Stimulated activated CD4-positive, alpha-beta T cell treated with anti-CD3 and anti-CD28 coated beads, Interleukin-2, amount 100 ng/mL, for 48 hours (primary cell): ENCODE measurements at regions not wholly inside any gene's neighbourhood (a gene's known extent, or its start where the extent isn't known, plus 50 kb on each side); places are given as distances from the start of the nearest gene placed in this dataset.
"Not testable (repeated sequence)": the region's sequence is repeated elsewhere in the genome, so short reads cannot be mapped to it uniquely, and the experiment has no call there.

Experiments used
- DNase-seq, 2 donors: peaks; one replicate each; pipeline ENCODE4 v3.0.0-alpha.2; 2020

DNA sequence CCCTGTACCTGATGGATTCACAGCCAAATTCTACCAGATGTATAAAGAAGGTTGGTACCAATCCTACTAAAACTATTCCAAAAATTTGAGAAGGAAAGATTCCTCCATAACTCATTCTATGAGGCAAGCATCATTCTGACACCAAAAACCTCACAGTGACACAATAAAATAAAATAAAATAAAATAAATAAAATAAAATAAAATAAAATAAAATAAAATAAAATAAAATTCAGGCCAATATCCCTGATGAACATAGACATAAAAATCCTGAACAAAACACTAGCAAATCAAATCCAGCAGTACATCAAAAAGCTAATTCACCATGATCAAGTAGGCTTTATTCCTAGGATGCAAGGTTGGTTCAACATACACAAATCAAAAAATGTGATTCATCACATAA is 108.1 kb downstream of the PROX1 start:
- not testable (repeated sequence) for DNase-seq

DNA sequence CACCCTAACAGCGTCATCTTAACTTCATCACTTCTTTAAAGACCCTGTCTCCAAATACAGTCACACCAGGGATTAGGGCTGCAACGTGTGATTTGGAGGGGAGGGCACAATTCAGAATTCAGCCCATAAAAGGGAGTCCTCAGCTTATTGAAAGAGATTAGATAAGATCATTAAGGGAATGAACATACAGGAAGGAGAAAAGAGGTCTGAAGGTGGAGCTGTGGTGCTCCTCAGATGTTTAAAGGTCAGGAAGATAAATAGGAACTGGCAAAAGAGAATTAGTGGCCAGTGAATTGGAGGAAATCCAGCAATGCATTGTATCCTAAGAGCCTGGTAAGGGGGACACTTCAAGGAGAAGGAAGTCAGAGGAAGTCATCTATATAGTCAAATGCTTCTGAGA is 113.5 kb downstream of the PROX1 start:
- DNase-seq = no peak

DNA sequence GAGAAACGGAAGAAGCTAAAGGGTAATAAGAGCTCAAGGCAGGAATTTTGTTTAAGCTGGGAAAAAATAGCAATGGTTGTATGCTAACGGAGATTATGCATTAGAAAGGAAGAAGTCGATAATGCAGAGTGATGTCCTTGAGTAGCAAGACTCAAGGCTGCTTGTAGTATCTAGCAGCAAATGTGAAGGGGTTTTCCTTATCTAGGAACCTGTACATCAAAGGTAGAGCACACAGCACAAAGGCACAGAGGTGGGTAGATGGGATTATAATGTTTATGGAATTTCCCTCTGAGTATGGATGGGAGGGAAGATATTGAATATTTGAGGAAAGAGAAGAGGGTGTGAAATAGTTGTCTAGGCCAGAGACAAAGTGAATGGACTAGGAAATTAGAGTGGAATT is 114.1 kb downstream of the PROX1 start:
- DNase-seq = no peak

DNA sequence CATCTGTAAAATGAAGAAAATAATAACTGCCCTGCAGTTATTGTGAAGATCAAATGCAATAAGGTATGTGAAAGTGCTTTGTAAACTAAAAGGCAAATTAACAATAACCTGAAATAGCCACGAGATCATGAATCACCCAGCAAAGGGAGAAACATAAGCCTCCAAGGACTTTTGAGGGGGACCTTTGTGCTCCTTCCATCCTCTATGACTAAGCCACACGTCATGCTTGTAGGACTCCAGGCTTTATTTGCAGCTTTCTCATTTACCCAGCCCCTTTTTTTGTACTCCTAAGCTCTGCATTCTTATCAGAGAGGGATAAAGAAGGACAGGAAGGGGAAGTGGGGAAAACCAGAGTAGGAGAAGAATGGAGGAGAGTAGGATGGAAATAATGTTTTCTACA is 115.1 kb downstream of the PROX1 start:
- no peak for DNase-seq

DNA sequence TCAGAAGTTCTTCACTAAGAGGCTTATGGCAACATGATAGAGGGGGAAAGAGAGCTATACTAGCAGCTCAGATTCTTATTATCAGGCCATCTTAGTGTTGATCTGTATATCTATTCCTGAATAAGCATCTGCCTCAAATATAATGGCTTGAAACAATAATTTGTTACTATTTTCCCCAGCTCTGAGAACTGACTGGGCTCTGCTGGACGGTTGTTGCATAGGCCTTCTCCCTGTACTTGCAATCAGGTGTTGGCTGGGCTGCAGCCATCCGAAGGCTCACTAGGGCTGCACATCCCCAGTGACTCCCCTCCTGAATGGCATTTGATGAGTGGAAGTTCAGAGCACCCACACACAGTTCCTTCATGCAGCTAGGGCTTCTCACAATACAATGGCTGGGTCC is 116.0 kb downstream of the PROX1 start:
- no peak for DNase-seq

DNA sequence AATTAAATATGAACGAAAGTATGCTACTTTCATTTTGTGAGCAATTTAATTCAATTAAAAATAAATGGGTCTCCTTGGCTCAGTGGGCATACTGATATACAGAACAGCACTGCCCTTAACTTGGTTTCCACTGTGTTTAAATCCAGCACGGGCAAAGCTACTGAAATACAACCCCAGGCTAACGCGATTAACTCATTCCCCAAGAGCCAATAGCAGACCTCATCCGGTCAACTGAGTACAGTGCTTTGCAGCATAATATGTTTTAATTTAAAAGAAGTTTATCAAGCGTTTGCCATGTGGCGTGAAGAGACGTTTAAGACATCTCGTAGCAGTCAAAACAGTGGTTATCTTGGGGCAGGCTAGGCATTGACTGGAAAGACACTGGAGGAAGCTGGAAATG is 118.6 kb downstream of the PROX1 start:
- no peak for DNase-seq

DNA sequence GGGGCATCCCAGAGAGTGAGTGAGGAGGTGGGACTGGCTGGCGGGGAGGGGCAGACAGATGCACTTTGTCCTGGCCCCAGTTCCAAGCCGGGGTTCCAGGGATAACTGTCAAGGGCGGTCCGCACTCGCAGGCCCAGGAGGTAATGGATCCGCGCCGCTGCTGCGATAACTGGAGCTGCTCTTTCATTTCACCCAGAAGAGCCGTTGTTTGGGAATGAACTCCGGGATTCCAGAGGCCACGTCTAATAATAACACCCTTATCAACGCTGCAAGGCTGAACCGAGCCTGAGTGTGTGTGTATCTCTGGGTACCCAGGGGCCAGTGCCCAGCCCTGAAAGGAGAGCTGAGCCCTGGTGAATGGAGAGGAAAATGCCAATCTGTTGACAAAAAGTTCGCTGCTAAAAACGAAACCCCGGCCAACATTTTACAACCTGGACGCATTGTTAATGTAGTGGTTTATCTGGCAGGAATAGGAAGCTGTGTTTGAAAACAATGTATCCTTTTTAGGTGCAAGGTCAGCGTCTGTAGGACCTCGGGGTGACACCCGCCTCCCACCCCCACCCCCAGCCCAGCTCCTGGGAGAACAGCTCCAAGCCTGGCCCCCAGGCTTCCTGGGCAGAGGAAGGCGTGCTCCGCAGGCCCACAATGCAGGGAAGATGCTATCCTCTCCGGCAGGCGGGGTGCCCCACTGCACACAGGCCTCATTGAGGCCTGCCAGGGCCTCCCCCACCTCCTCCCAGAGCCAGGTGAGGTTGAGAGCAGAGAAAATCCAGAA is 119.7 kb downstream of the PROX1 start:
- DNase-seq = no peak

DNA sequence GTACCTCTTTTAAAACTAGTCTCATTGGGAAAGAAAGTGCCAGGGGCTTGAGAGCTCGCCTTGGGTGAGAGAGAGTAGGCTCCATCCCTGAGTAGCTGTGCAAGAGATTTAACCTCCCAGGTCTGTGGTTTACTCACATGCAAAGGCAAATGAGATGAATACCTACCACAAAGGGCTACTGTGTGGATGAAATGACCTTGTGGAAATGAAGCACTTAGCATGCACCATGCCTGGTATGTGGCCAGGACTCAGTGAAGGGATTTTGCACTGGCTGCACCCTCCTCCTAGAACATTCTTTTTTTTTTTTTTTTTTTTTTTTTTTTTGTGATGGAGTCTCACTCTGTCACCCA is 120.3 kb downstream of the PROX1 start:
- no peak for DNase-seq

DNA sequence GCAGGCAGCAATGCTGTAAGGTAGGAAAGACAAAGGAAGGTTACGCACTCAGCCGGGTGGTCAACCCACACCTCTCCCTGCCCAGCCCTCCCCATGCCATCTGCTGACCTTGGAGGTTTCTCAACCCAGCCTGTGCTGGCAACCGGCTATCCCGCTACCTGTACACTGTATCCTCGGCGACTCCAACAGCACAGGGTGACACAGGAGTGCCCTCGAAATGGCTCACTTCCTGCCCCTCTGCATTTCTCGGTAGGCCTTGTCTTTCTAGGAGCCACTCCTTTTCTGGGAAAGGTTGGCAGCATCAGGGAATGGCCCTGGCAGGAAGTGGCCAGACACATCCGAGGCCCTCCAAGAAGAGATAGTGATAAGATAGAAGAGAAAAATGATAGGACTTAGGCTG is 124.0 kb downstream of the PROX1 start:
- no peak for DNase-seq

DNA sequence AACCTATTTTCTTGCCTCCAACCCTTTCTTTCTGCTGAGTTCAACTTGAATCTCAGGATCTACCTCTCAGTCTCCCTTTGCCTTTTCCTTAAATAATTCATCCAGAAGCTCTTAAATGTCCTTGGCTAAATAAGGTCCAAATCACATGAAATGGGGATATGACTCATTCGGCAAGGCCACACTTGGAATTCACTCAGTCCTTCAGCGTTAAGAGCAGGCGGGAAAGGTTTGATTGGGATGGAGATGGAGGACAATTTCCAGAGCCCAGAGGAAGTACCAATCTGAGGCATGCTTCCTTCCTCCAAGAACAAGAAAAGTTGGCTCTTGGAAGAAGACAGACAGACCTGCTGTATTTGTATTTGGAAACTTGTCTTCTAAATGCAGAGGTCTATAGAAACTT is 128.5 kb downstream of the PROX1 start:
- no peak for DNase-seq

DNA sequence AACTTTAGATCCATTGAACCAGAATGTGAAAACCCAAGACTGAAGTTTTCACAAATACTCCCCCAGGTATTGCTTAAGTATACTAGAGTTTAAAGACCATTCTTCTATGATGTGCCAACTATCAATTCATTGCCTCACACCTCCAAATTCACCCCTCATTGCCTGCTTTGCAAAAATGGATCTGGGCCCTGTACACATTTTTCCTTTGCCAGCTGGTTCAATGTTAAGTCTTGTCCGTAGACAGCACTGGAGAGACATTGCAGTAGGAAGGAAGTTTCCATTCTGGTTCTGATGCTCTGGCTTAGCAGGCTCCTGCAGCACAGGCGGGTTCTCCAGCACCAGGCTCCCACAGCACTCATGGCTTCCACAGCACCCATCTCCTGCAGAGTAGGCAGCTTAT is 130.0 kb downstream of the PROX1 start:
- no peak for DNase-seq

DNA sequence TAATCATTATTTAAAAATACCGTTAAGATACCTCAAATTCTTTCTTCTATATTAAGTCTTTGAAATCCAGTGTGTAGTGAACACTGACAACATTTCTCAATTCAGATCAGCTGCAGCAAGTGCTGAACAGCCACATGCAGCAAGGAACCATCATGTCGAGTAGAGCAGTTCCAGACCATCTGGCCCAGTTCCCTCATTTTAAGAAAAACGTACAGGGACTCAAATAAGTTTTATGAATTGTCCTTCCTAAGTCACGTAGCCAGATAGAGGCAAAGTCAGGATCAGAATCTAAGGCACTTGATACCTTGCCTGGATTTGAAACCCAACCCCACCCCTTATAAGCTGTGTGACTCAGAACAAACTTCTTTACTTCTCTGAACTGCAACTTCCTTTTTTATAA is 132.4 kb downstream of the PROX1 start:
- no peak for DNase-seq

DNA sequence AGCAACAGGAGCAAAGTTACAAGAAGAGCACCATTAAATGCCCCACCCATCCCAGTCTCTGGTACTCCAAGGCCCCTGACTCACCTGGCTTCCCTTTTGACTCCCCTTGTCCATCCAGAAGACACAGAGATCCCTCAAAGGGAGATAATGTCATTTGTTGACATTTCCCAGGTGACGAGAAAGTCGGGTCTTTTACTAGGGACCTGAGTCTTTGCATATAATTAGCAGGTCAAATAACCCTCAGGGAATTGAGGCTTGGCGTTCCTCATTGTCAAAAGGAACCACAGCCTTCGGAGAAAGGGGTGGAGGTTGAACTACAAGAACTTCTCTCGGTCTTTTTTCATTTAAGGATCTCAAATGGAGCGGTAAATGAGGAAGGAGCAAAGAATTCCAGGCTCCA is 133.2 kb downstream of the PROX1 start:
- no peak for DNase-seq

DNA sequence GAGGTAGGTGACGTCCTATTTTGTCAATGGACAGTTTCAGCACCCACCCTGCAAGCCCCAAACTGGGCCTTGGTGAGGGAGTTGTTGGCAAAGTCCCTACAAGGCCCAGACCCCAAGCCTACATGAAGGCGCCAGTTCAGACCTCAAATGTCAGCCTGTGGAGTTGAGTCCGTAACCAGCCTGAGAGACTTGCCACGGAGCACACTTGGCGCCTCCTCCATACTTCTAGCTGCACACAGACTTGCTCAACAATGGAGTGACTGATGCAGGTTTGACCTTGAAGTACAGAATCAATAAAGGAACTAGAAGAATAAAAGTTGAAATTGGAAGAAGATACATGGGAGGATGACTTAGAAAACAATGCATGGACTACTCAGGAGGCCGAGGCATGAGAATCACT is 134.3 kb downstream of the PROX1 start:
- DNase-seq = no peak

DNA sequence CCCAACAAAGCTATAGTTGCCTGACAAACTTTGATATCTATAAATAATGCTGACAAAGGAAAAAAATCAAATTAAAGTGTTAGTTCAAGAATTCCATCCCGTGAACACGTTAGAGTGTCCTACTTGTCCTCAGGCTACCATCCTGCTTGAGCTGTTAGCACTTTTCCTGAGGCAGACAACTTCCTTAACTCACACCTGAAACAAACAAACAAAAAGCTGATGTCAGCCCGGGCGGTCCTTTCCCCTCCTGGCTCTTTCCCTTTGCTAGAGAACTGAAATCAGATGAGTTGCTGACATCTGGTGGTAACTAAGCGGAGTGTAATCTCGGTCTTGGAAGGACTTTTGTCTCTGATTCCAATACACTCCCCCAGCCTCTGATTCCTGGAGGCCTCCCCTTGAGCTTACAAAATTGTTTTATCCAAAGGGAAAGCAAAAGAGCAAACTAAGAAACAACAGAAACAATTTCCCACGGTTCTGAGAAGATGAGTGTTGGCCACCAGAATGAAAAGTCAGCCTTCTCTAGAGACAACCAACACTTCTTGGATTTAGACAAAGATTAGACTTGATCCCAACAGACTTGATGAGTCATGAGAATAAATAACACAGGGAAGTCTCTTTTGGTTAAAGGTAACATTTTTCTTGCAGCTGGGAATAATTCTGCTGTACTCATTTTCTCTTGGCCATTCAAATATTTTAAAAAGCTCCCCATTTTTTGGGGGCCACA is 135.4 kb downstream of the PROX1 start:
- DNase-seq = peak in 1 of 2 donors; percentile 2

DNA sequence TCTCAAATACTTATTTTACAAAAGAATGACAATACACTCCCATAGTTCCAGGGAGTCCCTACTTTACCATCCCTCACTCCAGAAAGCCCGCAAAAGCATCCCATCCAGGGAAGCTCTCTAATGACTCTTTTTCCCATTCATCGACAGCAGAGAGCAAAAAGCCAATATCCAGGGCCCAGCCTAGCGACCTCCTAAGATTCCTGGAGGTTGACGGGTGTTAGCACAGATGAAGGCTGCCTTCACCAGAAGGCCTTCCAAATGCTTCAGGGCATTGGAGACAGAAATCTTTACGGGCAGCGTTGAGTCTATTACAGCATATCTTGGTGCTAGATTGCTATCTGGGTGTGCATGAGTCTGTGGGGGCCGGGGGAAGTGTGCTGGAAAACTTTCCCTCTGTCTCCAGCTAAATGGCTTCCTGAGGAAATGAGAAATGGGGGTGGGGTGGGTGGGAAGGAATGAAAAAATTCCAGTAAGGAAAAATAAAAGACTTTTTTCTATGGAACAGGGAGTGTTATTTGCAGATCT is 136.6 kb downstream of the PROX1 start:
- no peak for DNase-seq

DNA sequence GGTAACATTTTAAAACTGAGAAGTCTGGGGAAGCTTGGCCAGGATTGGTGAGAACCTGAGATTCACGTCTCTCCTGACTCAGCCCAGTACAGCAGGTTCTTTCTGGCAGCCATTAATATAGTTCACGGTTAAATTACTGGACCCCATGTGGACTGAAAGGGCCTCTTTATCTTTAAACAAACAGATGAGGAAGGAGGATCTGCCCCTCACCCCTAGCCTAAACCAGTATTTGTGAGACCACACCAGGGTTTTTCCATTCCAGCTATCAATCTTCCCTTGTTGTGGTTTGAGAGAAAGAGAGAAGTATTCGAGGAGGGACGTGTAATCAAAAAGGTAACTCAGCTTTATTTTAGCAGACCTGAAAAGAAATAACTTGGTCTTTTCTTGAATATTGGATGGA is 137.1 kb downstream of the PROX1 start:
- no peak for DNase-seq

DNA sequence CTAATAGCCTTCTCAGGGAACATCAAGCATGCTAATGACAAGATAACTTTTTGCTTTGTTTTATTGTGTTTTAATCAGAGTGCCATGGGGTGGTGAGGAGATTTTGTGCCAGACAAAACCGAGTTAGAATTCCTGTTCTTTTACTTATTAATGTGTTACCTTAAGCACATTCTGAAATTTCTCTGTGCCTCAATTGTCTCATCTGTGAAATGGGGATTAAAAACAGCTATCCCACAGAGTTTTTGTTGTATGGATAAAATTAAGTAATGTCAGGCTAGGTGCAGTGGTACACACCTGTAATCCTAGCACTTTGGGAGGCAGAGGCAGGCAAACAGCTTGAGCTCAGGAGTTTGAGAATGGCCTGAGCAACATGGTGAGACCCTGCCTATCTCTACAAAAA is 138.0 kb downstream of the PROX1 start:
- DNase-seq = no peak

DNA sequence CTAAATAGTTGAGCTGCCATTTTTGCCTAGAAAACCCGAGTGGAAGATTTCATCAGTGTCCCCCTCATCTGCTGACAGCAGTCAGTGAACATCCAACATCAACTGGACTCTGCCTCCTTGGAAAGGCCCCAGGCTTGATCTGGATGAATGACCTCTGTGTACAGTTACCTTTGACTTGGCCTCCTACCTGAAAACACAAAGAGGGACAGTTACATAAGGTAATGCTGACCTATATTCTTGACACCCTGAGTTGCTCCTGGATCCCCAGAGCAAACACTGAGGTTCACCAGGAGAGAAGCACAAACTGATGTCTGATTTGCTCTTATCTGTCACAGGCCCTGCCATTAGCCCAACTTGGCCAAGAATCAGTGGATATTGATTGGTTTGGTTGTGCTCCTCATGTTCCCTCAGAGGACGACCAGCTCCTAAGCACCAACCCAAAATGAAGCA is 138.9 kb downstream of the PROX1 start:
- DNase-seq = no peak

DNA sequence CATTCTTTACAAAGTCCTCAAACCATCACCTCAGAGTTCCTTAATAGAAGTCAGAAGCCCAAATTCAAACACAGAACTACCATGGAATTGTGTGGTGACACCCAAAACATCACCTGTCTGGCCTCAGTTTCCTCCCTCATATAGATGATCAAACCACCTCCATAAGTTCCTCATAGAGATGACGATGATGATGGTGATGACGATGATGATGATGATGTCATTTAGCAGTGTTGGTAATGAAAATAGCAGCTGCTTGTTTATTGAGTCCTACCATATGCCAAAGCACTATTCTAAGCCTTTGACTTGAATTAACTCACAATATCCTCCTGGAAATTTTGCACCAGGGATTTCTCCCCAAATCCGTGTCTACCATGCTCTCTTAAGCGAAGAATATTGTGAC is 139.9 kb downstream of the PROX1 start:
- no peak for DNase-seq

DNA sequence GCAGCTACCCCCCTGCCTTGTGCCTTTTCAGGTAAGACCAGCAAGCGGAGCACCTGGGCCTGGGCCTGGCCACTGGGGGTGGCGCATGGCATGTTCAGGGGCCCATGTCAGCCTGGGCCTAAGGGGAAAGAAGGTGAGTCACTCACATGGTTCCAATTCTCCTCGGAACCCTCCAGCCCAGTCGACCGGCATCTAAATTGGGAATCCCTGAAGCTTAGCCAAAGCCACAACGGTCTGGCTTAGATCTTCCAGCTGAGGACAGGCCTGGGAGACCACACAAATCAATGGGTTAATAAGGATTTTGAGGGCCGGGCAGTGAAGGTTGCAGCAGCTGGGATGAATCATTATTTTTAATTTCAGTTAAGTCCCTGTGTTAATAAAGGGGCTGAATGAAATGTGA is 145.1 kb upstream of the SMYD2 start:
- DNase-seq = no peak

DNA sequence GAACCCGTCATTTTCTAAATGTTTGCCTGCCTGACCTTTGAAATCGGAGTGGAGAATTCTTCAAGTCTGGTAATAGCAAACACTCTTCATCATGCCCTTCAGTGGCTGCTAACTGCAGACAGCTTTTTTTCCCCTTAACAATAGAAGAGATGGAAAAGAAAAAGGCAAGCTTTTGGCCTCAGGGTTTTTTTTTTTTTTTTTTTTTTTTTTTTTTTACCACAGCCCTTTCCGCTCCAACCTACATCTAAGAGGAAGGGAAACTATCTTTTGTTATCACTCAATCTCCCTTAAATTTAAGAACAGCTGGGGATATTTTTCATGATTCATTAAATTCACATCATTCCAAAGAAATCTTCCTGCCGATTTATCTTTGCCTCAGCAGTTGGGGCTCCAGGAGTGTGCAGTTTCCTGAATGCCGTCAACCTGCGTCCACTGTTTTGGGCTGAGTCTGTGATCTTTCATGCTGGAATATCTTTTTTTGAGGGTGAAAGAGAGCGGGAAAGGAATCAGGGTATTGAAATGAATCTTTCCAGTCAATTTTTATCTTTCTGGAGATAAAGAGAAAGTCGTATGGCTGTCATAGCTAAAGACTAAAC is 144.5 kb upstream of the SMYD2 start:
- DNase-seq = no peak

DNA sequence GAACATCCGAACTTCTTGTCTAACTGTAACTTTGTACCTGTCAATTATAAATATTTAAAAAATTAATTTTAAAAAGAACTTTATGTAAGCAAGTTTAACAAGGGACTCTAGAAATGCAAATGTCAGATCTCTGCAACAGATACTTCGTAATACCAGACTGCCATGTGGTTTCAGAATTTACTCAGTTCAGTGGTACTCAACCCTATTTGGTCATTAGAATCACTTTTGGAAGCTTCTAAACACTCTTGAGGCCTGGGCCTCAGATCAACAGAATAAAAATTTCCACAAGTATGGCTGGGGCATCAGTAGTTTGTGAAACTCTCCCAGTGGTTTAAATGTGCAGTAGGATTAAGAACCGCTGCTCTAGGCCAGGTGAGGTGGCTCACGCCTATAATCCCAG is 139.5 kb upstream of the SMYD2 start:
- DNase-seq = no peak
